ENCODE measurements at regions not wholly inside any gene's neighbourhood (a gene's known extent, or its start where the extent isn't known, plus 50 kb on each side); places are given as distances from the start of the nearest gene placed in this dataset.

DNA sequence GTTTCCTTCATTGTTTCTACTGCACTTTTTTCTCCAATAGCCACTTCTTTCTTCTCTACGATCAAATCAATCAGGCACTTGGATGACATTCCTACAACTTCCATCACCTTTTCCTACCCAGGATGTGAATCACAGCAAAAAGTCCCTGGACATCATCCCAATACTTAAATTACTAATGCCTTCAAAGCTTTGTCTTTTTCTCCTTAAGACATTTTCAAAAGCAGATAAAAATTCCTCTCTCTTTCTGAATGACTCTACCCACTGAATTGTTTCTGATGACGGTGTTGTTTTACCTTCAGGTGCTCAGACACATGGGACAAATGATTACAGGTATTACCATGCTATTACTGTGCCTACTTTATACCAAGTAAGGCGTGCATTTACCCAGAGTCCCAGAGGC lies 500.9 kb downstream of the FBXO15 start:
- TF ChIP-seq, protein P1, sequence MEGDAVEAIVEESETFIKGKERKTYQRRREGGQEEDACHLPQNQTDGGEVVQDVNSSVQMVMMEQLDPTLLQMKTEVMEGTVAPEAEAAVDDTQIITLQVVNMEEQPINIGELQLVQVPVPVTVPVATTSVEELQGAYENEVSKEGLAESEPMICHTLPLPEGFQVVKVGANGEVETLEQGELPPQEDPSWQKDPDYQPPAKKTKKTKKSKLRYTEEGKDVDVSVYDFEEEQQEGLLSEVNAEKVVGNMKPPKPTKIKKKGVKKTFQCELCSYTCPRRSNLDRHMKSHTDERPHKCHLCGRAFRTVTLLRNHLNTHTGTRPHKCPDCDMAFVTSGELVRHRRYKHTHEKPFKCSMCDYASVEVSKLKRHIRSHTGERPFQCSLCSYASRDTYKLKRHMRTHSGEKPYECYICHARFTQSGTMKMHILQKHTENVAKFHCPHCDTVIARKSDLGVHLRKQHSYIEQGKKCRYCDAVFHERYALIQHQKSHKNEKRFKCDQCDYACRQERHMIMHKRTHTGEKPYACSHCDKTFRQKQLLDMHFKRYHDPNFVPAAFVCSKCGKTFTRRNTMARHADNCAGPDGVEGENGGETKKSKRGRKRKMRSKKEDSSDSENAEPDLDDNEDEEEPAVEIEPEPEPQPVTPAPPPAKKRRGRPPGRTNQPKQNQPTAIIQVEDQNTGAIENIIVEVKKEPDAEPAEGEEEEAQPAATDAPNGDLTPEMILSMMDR (IDR thresholded peaks at IDR 0.05; ENCODE audit: borderline replicate concordance), result no peak
- no peak overlapping the region for H3K4me3 ChIP-seq
- no peaks in the 10 kb centered on the region for H3K27me3 ChIP-seq (ENCODE audit: low read depth)
- no peaks in the 10 kb centered on the region for H3K9me3 ChIP-seq (replicated peaks)
- no peak overlapping the region for H3K27ac ChIP-seq (replicated peaks)
- intact Hi-C loops (cut with micrococcal nuclease), result no loop called here
- no peak for DNase-seq
- no peaks in the 10 kb centered on the region for H3K36me3 ChIP-seq
- no peaks in the 10 kb centered on the region for H3K4me1 ChIP-seq

DNA sequence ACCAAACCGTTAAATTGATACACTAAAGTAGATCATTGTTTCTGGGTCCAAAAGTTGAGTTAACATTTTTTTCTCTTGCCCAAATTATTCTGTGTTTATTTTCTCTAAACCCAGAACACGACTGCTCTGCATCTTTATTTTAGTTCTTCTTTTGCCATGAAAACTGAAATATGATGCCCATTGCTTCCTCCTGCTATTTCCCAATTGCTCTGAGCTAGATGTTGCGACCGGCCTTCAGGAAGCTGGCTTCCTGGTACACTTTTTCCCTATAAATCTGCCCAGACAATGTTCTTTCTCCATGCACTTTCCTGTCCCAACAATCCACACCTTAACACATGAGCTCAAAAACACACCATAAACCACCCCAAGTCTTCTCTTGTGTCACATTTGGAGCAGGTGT lies 501.4 kb downstream of the FBXO15 start:
- Histone ChIP-seq H3K4me1 (no peaks in the 10 kb centered on the region), H3K36me3 (no peaks in the 10 kb centered on the region), H3K27ac (replicated peaks) (no peak overlapping the region), H3K4me3 (no peak overlapping the region), H3K9me3 (replicated peaks) (no peaks in the 10 kb centered on the region), H3K27me3 (ENCODE audit: low read depth) (no peaks in the 10 kb centered on the region)
- TF ChIP-seq, protein P1 (IDR thresholded peaks at IDR 0.05; ENCODE audit: borderline replicate concordance), result no peak
- intact Hi-C loops (cut with micrococcal nuclease), result no loop called here
- no peak for DNase-seq

- Histone ChIP-seq H3K36me3 (no peaks in the 10 kb centered on the region), H3K27me3 (ENCODE audit: low read depth) (no peaks in the 10 kb centered on the region), H3K4me3 (no peak overlapping the region), H3K27ac (replicated peaks) (no peak overlapping the region), H3K4me1 (no peaks in the 10 kb centered on the region), H3K9me3 (replicated peaks) (no peaks in the 10 kb centered on the region)
- TF ChIP-seq, protein P1 (IDR thresholded peaks at IDR 0.05; ENCODE audit: borderline replicate concordance), result no peak
- intact Hi-C loops (cut with micrococcal nuclease), result no loop called here
- DNase-seq, result no peak
These were observed 502.4 kb downstream of the FBXO15 start for GRCh38 chr18:73645160-73645715.

DNA sequence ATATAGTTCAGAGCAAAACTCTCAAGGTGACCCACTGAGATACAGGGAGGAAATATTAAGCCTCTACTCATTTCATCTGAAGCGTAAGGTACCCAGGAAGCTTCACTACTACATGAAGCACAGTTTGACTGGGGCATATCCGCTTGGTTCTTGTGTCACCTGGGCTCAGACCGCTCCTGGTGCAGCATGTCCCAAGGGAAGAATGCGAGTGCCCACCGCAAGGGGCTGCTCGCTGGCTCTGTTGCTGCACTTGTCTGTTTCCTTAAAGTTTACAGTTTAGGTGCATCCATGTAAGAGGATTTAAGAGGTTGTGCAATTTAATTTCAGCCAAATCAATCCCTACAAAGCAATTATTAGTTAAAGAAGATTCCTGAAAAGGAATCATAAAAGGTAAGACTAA lies 507.8 kb downstream of the FBXO15 start:
- Histone ChIP-seq H3K27ac (replicated peaks) (no peak overlapping the region), H3K27me3 (ENCODE audit: low read depth) (no peaks in the 10 kb centered on the region), H3K36me3 (no peaks in the 10 kb centered on the region), H3K4me1 (no peaks in the 10 kb centered on the region), H3K4me3 (no peak overlapping the region), H3K9me3 (replicated peaks) (no peaks in the 10 kb centered on the region)
- DNase-seq, result no peak
- TF ChIP-seq, protein P1 (IDR thresholded peaks at IDR 0.05; ENCODE audit: borderline replicate concordance), result no peak
- intact Hi-C loops (cut with micrococcal nuclease), result no loop called here

DNA sequence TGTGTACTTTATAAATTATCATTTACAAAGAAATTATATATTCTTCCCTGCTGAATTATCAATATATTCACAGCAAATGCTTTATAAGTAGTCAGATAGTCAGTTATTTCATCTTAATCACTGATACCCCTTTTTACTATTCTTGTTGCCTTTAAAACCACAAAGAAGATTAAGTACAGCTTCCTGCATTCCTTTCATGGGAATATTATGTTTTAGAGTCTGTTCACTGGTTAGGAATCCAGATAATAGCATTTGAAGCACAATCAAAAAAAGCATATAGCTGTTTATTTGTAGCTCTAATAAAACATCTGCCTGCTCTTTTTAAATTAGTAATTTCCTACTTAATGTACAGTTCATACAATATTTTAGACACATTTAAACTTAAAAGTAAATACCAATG lies 508.9 kb downstream of the FBXO15 start:
- intact Hi-C loops (cut with micrococcal nuclease), result no loop called here
- H3K36me3 ChIP-seq, result no peaks in the 10 kb centered on the region
- no peak for DNase-seq
- H3K4me1 ChIP-seq, result no peaks in the 10 kb centered on the region
- H3K27me3 ChIP-seq (ENCODE audit: low read depth), result no peaks in the 10 kb centered on the region
- H3K4me3 ChIP-seq, result no peak overlapping the region
- TF ChIP-seq, protein P1 (IDR thresholded peaks at IDR 0.05; ENCODE audit: borderline replicate concordance), result no peak
- H3K27ac ChIP-seq (replicated peaks), result no peak overlapping the region
- H3K9me3 ChIP-seq (replicated peaks), result no peaks in the 10 kb centered on the region

Data from left ventricle myocardium inferior (tissue), 1 donor.